NCI-H2227 treated with DMSO at 0.1 percent for 48 hours (cell line): ENCODE measurements at regions not wholly inside any gene's neighbourhood (a gene's known extent, or its start where the extent isn't known, plus 50 kb on each side); places are given as distances from the start of the nearest gene placed in this dataset.

Experiments used
- DNase-seq: peaks from one replicate; lab custom pipeline; 2025; lab: John Stamatoyannopoulos, UW

DNA sequence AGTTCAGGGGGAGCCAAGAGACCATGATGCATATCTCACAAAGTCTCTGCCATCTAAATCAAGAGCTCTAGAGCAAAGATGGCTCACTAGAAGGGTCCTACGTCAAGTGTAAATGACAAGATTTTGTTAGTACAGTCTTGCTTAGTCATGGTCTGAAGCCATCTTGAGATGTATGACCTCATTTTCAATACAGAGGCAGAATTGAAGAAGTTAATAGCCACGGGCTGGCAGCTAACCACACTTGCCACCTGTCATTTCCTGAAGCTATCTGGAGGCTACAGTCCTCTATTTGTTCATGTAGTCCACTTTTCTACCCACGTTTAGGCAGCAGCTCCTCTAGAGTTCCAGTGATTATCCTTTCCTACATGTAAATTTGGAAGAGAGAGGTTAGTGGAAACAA lies 231.7 kb upstream of the CDH12 start:
- no peak for DNase-seq

DNA sequence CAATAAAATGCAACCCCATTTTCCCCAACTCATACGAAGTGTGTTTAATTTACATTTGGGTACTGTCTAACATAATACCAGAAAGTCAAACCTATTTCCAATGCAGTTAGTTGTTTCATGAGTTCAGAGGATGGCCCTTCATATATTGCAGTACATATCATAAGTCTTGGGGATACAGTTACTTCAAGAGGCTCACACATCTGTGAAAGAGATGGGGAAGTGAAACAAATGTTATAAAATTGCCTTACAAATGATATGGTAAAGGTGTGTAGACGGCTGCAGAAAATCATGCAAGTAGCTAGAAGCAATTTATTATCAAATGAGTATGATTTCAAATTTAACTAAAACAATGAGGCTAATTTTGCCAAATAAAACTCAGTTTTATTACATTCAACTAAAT lies 219.0 kb upstream of the CDH12 start:
- no peak for DNase-seq

DNA sequence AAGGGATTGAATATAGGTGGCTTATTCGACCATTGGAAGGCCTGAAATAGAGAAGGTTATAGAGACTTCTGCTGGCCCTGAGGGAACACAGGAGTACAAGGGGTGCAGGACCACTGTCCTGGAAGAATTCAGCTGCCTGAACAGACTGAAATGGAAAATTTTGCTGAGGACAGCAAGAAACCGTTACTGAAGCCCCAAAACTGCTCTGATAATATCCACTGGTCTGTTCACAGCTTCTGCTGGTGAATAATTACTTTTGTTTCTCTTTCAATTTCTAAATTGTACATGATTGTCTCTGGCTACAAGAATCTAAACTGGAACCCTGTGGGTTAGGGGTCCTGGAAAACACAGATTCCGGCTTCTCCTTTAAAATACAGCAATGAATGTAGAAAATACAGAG lies 218.5 kb upstream of the CDH12 start:
- no peak for DNase-seq

DNA sequence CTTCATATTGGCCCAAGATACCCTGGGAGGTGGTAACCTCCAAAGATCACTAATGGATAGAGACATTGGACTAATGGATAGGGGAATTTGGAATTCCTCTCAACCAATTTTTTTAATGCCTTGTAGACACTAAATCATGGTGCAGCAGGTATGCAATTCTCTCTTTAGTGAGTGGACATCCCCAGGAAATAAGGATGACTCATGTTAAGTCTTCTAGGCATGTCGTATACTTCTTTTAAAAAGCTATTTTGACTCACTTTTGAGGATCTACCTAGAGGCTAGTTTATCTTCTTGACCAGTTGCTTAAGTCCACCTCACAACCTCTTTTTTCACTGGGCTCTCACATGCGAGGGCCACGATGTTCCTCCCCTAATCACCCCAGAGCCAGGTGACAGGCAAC lies 211.6 kb upstream of the CDH12 start:
- DNase-seq, result no peak

DNA sequence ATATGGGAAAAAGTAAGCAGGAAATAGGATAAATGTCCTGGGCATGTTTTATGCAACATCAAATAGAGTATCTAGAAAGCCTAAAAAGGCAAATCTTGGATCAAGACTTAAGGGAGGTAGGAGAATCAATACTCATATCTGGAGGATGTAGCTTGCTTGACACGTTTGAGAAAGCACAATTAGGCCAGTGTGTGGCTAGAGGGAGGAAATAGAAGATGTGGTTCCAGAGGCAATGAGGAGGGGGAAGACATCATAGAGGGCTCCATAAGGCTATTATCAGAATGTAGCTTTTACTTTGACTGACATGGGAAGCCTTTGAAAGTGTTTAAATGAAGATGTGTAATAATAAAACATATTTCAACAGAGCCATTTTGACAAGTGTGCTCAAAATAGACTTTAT lies 200.7 kb upstream of the CDH12 start:
- peak; percentile 70 for DNase-seq

DNA sequence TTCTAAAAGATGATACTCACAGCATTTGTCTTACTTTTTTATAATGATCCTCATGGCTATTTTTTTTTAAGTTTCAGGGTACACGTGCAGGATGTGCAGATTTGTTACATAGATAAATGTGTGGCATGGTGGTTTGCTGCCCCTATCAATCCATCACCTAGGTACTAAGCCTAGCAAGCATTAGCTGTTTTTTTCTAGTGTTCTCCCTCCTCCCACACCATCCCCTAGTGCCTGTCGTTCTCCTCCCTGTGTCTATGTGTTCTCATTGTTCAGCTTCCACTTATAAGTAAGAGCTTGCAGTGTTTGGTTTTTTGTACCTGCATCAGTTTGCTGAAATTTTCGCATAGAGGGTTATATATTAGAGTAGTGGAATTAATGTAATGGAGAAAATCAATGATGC lies 189.1 kb upstream of the CDH12 start:
- DNase-seq, result peak; percentile 31

DNA sequence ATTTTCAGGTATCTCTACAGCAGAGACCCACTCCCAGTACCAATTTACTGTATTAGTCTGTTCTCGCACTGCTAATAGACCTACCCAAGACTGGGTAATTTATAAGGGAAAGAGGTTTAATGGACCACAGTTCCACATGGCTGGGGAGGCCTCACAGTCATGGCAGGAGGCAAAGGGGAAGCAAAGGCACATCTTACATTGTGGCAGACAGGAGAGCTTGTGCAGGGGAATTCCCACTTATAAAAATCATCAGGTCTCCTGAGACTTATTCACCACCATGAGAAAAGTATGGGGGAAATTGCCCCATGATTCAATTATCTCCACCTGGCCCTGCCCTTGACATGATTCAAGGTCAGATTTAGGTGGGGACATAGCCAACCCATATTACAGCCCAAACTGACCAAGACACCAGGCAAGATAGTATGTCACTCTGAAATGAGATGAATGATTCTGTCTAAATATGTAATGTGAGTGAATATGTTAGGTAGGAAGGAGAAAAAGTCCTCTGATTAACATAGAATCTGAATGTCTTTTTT lies 182.5 kb upstream of the CDH12 start:
- DNase-seq, result no peak

DNA sequence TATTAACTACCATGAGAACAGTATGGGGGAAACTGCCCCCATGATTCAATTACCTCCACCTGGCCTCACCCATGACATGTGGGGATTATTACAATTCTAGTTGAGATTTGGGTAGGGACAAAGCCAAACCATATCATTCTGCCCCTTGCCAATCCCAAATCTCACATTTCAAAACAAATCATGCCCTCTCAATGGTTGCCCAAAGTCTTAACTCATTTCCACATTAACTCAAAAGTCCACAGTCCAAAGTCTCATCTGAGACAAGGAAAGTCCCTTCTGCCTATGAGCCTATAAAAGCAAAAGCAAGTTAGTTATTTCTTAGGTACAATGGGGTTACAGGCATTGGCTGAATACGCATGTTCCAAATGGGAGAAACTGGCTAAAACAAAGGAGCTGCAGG lies 180.7 kb upstream of the CDH12 start:
- no peak for DNase-seq

DNA sequence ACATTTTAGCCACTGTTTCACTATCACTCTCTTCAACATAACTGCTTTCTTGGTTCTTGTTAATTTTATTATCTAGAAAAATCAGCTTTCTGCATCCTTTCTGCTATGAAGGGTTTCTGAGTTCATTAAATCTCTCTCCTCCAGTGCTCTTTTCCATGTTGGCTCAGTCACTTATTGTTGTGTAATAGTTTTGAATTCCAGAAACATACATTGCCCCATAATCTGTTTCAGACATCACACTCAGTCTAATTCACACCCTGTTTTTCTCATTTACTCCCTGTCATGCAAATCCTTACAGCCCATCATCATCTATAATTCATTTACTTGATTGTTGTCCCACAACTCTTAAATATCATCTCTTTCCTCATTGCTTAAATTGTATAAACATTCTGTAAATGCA lies 176.1 kb upstream of the CDH12 start:
- no peak for DNase-seq

DNA sequence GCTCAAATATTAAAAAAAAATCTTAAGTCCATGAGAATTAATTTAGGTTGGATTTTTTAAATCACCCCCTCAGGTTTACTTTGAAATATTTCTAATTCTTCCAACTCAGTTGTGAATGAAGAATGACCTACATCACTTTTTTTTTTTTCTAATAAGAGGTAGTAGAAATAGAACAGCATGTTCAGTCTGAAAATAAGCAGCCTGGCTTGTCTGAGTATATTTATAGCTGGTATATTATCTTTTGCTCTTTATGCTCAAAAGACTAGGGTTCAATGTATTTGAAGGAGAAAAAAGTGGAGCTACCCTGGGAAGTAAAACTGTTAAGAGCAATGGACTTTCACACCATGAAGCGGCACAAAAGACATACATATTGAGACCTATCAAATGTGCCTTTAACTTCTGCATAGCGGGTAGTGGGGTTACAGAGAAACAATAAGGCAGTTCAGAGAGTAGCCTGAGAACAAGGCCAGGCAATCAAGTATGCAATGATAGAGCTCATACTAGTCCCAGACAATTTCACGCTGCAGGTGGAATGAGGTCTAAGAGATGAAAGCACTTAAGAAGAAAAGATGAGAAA lies 175.4 kb upstream of the CDH12 start:
- DNase-seq, result no peak

DNA sequence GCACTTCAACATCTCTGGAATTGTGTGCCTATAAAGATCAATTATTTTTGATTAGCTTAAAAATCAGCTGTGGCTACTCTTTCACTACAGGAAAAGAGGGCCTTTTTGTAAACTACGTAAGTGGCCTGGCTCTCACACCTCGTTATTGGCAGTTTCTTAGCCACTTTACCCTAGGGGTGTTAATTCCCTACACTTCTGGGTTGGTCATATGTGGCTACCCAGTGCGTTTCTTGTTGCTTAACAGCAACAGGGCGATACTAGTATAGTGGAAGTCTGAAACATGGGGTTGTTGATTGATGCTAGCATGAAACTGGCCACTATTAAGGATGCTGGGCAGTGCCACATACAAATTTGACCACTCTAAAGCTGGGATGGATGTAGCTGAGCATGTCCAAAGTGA lies 174.7 kb upstream of the CDH12 start:
- DNase-seq, result no peak

DNA sequence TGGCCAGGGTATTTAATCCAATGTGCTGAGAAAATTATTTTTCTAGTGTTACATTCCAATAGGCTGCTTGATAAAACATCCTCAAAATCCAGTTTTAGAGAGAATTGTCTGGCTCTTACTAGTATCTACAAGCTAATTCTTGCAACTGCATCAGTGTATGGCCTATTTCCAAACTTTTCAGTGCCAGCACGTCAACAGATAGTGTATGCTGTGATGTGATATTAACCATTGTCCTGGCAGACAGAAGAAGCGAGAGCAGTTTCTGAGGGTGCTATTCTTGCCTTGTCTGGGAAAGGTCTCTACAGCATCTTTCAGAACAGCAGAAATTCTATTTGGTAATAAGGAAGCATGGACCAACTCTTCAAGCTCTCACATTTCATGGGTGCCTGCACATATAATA lies 174.2 kb upstream of the CDH12 start:
- no peak for DNase-seq

DNA sequence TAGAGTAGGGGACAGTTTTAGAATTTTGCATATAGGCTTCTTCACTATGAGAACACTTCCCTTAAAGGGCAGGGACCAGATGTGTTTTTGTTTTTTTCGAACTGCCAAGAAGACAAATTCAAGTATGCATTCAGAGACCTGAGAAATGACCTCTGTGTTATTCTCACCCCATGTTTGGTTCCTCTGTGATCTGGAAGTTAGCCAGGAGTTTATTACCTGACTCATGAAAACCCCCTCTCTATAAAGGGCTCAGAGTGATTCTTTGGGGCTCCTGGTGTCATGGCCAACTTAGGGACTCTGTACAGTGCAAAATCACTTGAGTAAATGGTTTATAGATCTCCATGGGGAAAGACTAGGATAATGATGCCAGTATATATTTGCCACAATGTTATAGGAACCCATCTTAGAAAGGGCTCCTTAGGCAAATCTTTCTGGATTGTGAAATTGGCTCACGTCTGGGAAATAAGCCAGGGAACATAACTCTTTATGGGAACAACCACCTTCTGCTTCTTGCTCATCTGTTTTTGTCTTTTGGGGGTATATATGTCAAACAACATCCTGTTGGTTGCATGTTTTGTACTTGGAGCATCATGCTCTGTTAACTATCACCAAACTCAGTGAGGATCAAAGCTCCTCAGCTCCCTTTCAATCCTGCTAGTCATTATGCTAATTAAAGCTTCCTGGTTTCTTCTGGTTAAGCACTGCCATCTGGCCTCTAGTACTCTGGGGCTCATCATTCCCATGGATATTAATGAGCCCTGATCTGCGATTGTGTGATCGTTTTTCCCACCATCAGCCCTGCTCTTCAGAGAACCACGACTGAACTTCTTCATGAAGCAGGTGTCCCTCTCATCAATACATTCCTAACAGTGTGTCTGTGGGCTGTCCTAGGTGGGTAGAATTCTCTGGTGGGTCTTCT lies 173.4 kb upstream of the CDH12 start:
- DNase-seq, result no peak

DNA sequence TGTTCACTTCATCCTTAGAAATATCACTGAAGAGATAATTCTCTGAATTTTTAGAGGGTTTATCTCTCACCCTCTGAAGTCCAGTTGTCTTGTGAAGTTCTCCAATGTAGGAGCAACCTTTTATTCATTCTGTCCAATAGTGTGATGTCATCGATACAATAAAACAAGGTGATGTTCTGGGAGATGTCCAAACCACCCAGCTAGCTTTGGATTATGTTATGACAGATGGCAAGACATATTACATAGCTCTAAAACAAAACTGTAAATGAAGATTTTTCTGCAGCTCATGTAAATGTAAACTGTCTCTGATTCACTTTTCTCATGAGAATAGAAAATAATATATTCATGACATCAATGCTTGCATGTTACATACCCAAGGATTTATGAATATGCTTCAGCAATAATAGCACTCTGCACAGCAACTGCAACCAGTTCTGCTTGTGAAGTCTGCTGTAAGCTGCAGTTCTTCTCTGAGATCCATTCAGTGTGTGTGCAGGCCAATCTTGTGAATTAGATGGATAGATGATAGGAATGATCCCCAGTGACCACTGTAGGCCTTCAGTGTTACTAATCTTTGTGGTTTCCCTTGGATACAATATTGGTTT lies 172.6 kb upstream of the CDH12 start:
- DNase-seq, result no peak

DNA sequence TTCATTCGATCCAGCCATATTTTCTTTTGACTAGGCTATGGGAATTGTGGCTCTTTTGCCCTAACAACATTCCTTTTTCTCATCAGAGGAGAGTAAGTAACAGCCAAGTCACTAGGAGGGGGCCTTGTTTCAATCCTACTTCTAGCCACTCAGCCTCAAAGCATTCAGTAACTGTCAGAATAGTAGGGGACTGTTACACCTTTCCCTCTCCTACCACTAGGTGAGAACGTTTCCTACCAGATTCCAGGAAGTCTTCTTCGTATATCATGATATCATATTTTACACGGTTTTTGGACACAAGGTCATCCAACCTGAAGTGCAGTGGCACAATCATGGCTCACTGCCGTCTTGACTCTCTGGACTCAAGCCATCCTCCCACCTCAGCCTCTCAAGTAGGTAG lies 171.3 kb upstream of the CDH12 start:
- no peak for DNase-seq

DNA sequence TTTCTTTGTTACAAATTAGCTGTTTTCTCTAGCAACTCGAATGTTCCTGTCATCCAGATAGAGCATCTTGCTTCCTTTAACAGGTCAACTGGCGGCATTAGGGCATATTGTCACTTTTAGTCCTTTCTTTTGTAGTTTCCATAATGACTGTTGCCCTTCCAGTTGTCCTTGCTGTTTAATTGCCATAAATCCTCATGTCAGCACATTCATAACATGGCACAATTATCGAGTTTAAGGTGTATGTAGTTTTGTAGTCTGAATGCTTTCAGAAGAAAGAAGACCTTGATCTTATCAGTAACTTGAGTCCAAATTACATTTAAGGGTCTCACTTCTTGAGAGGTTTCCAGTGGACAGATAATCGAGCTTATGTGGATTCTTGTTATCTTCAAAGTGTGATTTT lies 161.7 kb upstream of the CDH12 start:
- peak; percentile 48 for DNase-seq

DNA sequence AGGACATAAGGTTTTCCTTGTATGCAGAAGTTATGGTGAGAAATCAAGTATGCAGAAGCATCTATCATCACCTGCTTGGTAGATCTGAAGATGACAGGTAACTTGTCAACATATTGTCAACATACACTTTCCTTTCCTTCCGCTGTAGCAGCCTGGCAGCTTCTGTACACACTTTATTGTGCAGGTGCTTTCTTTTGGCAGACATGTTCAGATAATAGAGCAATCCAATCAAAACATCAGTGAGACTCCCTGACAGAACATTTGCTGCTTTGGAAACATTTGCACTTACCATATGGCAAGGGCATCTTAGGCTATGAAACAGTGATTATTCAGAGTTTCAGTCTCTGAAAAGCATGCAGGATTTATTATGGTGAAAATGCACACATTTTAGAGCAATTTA lies 161.1 kb upstream of the CDH12 start:
- DNase-seq, result peak; percentile 71

DNA sequence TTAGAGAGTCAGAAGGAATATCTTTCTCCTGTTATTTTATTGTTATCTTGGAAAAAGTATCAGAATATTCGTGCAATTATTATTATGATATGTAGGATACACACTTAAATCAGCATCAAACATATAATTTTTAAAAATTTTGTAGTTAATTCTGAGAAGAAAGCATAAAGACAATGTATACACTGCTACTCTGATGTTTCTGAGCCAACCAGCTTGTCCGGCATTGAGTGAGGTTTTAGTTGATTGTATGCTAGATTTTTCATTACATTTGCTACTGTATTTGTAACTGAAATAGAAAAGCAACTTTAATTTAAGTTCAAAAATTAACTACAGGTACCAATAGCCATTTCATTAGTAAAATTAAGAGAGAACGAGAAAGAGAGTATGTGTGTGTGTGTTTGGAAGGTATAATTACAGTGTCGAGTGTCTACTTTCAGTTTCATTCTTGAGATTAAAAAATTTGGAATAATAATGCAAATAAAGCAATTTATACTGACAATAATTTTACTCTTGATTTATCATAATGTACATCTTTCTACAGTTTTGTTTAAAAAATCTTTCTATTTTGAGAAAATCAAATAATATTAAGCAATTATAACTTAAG lies 160.4 kb upstream of the CDH12 start:
- DNase-seq, result peak; percentile 64

DNA sequence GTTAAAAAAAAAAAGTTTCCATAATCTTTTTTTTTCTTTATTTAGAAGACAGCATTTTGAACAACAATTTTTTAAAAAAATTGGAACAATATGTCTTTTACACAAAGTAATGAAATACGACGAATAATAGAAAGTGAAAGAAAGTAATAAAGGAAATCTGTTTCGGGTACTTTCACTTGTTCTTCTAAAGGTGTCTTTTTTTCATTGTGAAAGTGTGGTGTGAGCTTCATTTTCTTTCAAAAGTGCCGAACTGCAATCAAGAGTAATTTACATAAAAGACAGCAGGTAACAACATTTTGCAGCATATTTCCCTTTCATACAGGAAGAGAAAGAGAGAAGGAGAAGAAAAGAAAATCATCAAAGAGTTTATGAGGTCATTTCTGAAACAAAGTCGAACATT lies 159.7 kb upstream of the CDH12 start:
- no peak for DNase-seq

DNA sequence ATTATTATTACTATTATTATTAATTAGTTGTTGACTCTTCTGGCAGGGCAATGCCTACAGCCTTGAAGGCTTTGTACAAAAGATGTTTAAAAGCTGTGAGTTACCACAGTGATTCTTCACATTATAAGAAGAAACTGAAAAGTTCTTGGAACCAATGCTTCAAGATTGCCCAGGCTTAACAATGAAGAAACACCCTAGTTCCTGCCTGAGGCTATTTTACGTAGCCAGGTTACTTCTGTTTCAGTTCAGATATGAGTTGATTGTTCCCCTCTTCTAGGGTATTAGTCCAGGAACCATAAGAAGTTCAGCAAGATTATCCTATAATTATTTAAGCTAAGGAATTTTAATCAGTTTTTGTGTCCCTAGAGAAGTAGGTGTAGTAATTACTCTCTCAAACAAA lies 154.6 kb upstream of the CDH12 start:
- DNase-seq, result no peak

DNA sequence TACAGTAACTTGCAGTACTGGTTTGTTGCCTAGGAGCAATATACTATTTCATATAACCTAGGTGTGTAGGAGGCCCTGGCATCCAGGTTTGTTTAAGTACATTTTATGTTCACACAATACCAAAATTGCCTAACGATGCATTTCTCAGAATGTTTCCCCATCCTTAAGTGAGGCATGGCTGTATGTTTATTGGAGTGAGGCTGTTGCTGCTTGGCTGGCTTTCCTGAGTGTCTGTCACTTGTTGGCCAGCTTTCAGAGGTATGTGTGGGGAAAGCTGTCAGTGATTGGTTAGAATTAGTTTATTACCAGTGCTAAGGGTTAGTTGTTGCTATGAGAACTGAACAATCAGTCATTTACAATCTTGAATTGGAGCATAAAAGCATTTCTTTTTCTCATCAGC lies 154.1 kb upstream of the CDH12 start:
- DNase-seq, result no peak

DNA sequence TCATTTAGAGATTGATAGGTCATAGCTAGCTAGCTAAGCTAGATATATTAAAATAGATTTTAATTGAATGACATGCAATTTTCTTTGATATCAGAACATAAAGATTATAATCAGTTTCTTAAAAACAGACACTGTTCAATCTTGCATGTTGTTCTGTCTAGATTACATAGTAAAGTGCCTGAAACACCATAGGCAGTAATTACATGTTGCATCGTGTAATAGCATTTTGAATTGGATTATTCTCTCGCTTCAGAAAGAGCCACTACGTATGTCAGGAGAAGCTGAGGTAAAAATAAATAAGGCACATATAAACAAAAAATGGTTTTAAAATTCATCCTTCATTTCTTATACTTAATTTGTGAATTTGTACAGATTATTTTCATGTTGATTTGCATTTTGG lies 148.0 kb upstream of the CDH12 start:
- DNase-seq, result peak; percentile 97

DNA sequence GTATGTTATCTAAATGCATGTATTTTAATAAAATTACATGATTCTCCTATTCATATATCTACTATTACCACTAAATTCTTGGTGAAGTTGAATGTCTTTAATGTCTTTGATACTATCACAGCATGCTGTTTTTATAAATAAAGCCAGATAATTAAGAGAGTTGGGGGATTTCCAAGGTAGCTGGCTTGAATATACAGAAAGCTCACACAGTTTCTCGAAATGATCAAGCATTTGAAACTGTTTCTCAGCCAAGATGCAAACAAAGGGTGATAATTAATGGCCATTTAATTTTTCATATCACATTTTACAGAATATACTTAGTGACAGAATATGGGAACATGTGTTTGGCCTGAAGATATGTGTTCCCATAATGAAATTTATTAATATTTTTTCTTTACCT lies 145.6 kb upstream of the CDH12 start:
- DNase-seq, result no peak
